Epithelial cell of esophagus (primary cell): ENCODE measurements at regions not wholly inside any gene's neighbourhood (a gene's known extent, or its start where the extent isn't known, plus 50 kb on each side); places are given as distances from the start of the nearest gene placed in this dataset.

Experiments used
- DNase-seq: peaks from one replicate; pipeline ENCODE4 v3.0.0; 2010; ENCODE audit warnings: low read depth
- H3K4me3 ChIP-seq: 2 replicates; pipeline ENCODE4 v1.5.1; 2011; ENCODE audit warnings: mild to moderate bottlenecking, low read length, control low read depth
- TF ChIP-seq, protein P1 (sequence below): IDR thresholded peaks from 2 replicates; pipeline ENCODE4 v1.5.1; 2011; ENCODE audit warnings: low read depth, mild to moderate bottlenecking, low read length, control low read depth, inconsistent platforms; ENCODE audit not compliant: insufficient read depth; ENCODE audit errors: missing control alignments

DNA sequence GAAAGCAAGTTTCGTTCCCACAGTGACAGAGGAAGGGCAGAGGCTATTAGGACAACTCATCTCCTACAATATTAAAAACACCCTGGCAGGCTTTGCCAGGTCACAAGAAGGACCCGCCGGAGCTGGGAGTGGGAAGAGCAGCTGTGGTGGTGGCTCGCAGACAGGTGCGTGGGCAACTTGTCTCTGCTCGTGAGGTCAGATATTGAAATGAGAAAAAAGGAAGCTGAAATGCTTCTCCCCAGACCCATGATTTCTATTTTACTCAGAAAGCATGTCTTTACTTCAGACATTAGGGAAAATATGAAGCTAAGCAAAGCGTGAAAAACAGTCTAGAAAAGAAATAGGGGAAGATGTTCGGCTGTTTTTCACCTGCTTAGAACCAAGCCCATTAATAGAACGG lies 166.3 kb upstream of the EEF1E1 start:
- no peak for DNase-seq
- no peak overlapping the region for H3K4me3 ChIP-seq
- TF ChIP-seq, protein P1, sequence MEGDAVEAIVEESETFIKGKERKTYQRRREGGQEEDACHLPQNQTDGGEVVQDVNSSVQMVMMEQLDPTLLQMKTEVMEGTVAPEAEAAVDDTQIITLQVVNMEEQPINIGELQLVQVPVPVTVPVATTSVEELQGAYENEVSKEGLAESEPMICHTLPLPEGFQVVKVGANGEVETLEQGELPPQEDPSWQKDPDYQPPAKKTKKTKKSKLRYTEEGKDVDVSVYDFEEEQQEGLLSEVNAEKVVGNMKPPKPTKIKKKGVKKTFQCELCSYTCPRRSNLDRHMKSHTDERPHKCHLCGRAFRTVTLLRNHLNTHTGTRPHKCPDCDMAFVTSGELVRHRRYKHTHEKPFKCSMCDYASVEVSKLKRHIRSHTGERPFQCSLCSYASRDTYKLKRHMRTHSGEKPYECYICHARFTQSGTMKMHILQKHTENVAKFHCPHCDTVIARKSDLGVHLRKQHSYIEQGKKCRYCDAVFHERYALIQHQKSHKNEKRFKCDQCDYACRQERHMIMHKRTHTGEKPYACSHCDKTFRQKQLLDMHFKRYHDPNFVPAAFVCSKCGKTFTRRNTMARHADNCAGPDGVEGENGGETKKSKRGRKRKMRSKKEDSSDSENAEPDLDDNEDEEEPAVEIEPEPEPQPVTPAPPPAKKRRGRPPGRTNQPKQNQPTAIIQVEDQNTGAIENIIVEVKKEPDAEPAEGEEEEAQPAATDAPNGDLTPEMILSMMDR, result no peak

DNA sequence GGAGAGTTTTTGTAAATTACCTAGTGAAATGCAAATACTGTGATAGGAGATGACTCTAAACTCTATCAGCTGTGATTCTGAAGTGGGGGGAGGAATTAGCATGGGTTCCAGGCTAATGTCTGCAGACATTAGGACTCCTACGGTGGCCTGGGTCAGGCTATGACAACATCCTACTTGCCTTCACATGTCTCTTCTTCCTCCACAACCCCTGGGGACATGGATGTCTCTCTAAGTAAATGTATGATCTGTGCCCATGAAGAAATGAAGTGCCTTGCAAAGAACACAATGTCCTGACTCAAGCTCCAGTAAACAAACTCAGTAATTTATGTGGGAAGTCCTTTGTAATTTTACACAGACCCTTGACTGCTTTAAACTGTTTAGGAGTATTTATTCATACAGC lies 165.8 kb upstream of the EEF1E1 start:
- TF ChIP-seq, protein P1, result no peak
- DNase-seq, result peak; percentile 58
- no peak overlapping the region for H3K4me3 ChIP-seq

- H3K4me3 ChIP-seq, result no peak overlapping the region
- DNase-seq, result no peak
- TF ChIP-seq, protein P1, result no peak
Observed at GRCh38 chr6:8260610-8261009, 158.3 kb upstream of the EEF1E1 start.

- no peak for DNase-seq
Observed at GRCh38 chr6:8246403-8246802, 144.1 kb upstream of the EEF1E1 start.

GRCh38 chr6:8245726-8246125 lies 143.4 kb upstream of the EEF1E1 start:
- no peak overlapping the region for H3K4me3 ChIP-seq
- TF ChIP-seq, protein P1, result no peak
- DNase-seq, result no peak

More at GRCh38 chr6:8246403-8246802, 144.1 kb upstream of the EEF1E1 start:
- H3K4me3 ChIP-seq, result no peak overlapping the region
- TF ChIP-seq, protein P1, result no peak

DNA sequence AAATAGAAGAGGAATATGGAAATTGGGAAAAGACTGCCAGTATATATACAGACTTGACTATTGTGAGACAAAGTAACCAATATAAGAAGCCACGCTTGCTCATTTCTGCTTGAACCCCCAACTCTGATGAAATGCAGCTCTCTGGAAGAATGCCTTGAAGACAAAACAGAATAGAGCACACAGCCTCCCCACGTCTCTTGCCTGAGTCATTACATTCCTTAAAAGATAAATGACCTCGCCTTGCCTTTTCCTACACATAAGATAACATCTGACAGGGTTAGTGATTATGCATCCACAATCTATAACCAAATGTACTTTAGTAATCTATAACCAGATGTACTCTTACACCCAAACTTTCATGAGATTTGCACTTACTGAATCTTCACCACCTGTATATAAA lies 141.1 kb upstream of the EEF1E1 start:
- no peak overlapping the region for H3K4me3 ChIP-seq
- TF ChIP-seq, protein P1, result no peak
- peak; percentile 37 for DNase-seq

GRCh38 chr6:8242885-8243284 lies 140.5 kb upstream of the EEF1E1 start:
- no peak overlapping the region for H3K4me3 ChIP-seq
- no peak for DNase-seq
- TF ChIP-seq, protein P1, result no peak
